GM12872 (cell line): ENCODE measurements at regions not wholly inside any gene's neighbourhood (a gene's known extent, or its start where the extent isn't known, plus 50 kb on each side); places are given as distances from the start of the nearest gene placed in this dataset.

Source experiments
- TF ChIP-seq, protein P1 (sequence below): IDR thresholded peaks from 3 replicates; pipeline ENCODE4 v1.5.1; 2011; ENCODE audit warnings: low read depth, mild to moderate bottlenecking, low read length, moderate library complexity; ENCODE audit not compliant: insufficient read depth

DNA sequence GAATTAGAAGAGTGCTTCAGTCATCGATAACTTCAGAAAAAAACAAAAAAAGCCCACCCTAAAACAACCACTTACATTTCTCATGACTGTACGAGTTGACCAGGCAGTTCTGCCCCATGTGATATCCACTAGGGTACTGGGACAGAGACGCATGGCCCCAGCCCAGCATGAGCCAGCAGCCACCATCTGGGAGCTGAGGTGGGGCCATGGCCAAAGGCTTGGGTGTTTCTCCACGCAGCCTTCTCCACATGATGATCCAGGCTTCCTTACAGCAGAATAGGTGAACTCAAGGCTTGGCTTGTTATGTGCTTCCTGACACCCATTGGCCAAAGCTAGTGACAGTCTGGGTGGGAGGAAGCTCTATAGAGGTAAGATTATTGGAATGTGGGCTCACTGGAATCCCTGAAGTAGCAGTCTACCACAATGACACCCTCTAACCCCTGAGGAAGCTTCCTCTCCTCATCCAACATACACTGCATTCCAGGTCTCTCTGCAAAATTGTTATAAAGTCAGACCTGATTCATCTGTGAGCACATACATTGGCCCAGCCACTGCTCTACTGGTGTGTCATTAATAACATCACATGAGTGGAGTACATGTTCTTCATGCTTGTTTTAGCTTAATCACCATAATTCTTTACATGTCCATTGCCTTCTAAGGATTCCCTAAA is 66.3 kb upstream of the NTPCR start:
- TF ChIP-seq, protein P1, sequence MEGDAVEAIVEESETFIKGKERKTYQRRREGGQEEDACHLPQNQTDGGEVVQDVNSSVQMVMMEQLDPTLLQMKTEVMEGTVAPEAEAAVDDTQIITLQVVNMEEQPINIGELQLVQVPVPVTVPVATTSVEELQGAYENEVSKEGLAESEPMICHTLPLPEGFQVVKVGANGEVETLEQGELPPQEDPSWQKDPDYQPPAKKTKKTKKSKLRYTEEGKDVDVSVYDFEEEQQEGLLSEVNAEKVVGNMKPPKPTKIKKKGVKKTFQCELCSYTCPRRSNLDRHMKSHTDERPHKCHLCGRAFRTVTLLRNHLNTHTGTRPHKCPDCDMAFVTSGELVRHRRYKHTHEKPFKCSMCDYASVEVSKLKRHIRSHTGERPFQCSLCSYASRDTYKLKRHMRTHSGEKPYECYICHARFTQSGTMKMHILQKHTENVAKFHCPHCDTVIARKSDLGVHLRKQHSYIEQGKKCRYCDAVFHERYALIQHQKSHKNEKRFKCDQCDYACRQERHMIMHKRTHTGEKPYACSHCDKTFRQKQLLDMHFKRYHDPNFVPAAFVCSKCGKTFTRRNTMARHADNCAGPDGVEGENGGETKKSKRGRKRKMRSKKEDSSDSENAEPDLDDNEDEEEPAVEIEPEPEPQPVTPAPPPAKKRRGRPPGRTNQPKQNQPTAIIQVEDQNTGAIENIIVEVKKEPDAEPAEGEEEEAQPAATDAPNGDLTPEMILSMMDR = no peak

DNA sequence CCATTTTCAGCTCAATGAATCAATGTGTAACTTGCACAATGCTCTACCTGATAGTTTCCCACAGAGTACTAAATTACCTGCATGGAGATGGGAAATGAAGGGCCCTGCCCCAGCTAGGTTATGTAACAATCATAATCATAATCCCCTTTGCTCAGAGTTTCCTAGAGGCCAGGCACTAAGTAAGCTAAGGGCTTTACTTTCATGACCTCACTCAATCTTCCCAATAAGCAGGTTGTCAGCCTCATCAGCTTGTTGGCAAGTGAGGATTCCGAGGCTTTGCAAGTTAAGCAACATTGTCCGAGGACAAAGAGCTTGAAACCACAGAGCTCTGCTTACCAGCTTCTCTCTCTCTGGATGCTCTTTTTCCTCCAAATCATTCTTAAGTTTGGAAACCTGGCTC is 64.1 kb upstream of the NTPCR start:
- TF ChIP-seq, protein P1 = no peak

DNA sequence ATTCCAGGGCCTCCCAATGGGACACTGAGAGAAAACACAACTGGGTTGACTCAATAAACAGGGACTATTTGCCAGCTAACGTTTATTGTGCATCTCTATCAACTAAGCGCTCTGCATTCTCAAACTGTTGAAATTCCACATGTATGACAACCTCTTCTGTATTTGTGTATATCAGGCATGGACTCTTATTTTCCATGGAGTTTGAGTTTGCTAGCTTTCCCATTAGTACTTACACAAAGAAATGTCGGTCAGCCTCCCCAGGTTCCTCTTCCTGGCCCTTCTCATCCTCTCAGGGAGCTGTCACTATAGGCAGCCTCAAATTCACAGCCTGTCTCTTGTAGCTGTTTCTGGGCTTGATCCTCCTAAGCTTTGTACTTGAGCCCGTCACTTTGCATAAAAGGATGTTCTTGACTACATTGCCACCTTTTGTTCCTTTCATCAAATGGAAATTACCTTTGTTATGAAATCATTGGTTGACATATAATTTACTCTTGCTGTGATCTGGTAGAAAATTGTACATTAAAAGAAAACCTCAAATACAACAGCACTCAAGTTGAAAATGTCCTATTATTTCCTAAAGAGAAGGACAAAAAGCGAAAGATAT is 60.0 kb upstream of the NTPCR start:
- TF ChIP-seq, protein P1 = no peak

DNA sequence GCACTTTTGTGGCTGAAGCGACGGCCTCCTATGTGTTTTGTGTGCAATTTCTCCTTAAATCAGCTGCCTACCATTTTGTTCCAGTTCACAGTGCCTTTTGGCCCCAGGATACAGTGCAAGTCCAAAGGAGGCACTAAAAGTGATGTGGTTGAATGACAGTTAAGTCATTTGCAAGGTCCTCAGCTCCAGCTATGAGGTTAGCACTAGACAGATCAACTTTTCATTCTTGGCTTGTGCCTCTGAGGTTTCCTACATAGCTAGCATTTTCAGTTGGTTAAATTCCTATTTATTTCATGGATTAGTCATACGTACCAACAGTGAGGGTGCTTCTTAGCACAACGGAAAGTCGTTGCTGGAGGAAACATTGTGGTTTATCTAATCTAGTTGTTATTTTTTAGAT is 59.3 kb upstream of the NTPCR start:
- TF ChIP-seq, protein P1 = no peak

DNA sequence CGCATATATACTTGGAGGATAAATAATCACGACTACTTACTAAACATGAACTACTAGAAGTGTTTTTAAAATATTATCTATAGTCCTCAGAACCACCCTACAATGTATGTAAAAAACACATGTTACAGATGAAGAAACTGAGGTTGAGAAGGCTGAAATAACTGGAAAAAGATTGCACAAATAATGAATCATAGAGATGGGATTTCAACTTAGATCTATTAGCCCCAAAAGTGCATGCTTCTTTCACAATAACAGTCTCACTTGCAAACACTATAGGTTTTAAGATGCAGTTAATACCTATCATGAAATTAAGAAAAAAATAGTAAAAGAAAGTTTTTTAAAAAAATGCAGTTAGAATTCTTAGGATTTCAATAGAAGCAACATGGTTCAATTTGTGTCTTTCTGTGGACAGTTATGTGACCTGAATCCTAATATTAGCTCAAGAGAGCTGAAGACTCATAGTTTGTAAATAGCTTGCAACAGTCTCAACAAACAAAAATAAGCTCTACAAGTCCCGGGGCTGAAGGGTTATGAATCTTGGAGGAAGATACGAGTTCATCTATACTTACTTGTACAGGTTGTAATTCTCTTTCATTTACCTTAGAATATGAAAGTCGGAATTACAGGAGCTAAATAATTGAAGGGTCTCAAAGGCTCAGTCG is 58.6 kb upstream of the NTPCR start:
- TF ChIP-seq, protein P1 = no peak

DNA sequence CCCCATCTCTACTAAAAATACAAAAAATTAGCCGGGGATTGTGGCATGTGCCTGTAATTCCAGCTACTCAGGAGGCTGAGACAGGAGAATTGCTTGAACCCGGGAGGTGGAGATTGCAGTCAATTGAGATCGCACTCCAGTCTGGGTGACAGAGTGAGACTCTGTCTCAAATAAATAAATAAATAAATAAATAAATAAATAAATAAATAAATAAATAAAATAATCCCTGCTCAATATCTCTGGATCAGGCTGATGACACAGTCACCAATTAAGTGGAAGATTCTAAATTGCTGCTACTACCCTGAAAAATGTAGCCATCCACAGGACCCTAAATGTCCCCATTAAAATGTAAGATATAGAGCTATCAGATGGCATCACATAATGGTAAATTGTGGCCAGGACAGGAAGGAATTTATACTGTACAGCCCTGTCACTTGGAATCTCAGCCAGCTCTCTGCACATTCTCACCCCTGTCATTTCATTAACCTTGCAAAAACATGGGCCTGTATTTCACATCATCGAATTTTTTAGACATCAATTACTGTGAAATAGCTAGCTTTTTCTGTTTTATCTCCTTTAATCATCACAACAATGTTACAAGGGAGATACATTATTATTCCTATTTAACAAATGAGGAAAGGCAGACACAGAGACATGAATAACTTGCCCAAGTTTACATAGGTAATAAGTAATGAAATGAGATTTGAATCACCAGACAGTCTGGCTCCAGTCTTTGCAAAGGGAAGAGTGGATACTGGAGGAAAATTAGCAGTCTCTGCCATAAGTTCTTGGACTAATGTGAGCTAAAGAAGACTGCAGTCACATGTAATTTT is 56.7 kb upstream of the NTPCR start:
- TF ChIP-seq, protein P1 = no peak

DNA sequence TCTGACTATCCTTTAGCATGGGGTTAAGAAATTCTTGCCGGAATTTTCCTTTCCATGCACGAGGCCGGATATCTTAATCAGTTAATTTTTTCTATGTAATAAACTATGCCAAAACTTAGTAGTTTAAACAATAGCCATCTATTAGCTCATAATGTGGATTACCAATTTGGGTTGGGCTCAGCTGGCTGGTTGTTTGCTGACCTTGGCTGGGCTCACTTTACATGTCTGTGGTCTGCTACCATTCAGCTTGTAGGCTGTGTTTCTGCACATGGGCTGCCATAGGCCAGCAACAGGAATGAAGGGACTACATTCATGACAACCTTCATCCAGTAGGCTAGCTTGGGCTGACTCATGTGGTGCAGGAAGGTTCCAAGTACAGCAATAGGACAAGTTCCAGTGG is 56.0 kb upstream of the NTPCR start:
- TF ChIP-seq, protein P1 = no peak
